Kidney (tissue), 13 donors: ENCODE measurements at regions not wholly inside any gene's neighbourhood (a gene's known extent, or its start where the extent isn't known, plus 50 kb on each side); places are given as distances from the start of the nearest gene placed in this dataset.

Experiments
- DNase-seq, 5 donors: peaks; one replicate each; pipeline ENCODE4 v3.0.0-alpha.2; 2013 to 2020
- FAIRE-seq: peaks from 2 replicates; lab custom pipeline; 2012; peaks lifted over from hg19 to GRCh38; lab: Jason Lieb, UNC
- H3K27ac ChIP-seq, 2 donors: one replicate each; pipeline ENCODE4 v1.7.0; 2013; ENCODE audit warnings: low read depth in 2 of 2, low read length in 2 of 2, inconsistent platforms in 1 of 2
- H3K27me3 ChIP-seq: one replicate; pipeline ENCODE4 v1.7.1; 2013; ENCODE audit warnings: low read length, inconsistent platforms; ENCODE audit not compliant: control insufficient read depth, insufficient read depth
- H3K36me3 ChIP-seq, 3 donors: one replicate each; pipeline versions ENCODE4 v1.7.0 to v1.7.1; 2013; ENCODE audit warnings: low read length in 3 of 3, control low read depth in 1 of 3, inconsistent platforms in 1 of 3; ENCODE audit not compliant: insufficient read depth in 3 of 3, control insufficient read depth in 2 of 3
- H3K4me1 ChIP-seq, 3 donors: one replicate each; pipeline versions ENCODE4 v1.7.0 to v1.7.1; 2013; ENCODE audit warnings: low read length in 3 of 3, inconsistent platforms in 1 of 3, low read depth in 1 of 3; ENCODE audit not compliant: control insufficient read depth in 2 of 3, insufficient read depth in 2 of 3
- H3K4me3 ChIP-seq, 3 donors: one replicate each; pipeline versions ENCODE4 v1.7.0 to v1.8.1; 2013; ENCODE audit warnings: low read length in 3 of 3, control low read depth in 1 of 3, inconsistent platforms in 1 of 3
- H3K9ac ChIP-seq, 3 donors: one replicate each; pipeline versions ENCODE4 v1.7.0 to v1.7.1; 2013; ENCODE audit warnings: low read length in 3 of 3, control low read depth in 1 of 3, inconsistent platforms in 1 of 3
- H3K9me3 ChIP-seq, 3 donors: one replicate each; pipeline versions ENCODE4 v1.7.0 to v1.7.1; 2013; ENCODE audit warnings: low read length in 3 of 3, control low read depth in 1 of 3, inconsistent platforms in 1 of 3; ENCODE audit not compliant: control insufficient read depth in 2 of 3, insufficient read depth in 1 of 3
- intact Hi-C: fragments of 100-400 bp; cut with DNase I; formaldehyde crosslinking; loops from one replicate; pipeline ENCODE4 v1.11.1; 2022
- TF ChIP-seq, protein P1 (sequence below): IDR thresholded peaks from 3 replicates; pipeline ENCODE4 v1.5.1; 2012; ENCODE audit warnings: mild to moderate bottlenecking, moderate library complexity, borderline replicate concordance; ENCODE audit not compliant: insufficient read depth; ENCODE audit errors: extremely low read depth
- donor health status: control.
- donor health status: control.
- donor health status: control.
- donor health status: control.
- donor health status: control.
- donor health status: DM: yes; HTN: yes; CAD: no.
- donor health status: Normal renal cell carcinoma (clear cell type).

DNA sequence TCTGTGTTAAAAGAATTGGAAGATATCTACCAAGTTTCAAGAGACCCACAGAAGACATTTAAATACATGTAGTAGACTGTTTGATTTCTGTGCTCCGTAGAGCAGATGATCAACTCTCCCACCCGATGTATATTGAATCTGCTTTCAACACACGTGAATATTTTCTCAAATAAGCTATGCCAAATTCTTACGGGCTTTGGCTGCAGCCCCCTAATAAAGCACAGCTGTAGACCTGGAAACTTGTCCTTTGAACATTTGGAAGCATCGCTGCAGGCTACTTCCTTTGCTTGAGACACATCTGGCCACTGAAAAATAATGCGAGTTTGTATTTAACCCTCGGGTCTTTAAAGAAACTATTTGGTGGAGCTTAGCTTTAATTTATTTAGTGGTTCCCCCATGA is 98.3 kb upstream of the SELENOK start:
- Histone ChIP-seq H3K27me3 (no peaks in the 10 kb centered on the region), H3K9me3 (no peaks in the 10 kb centered on the region), H3K36me3 (no peaks in the 10 kb centered on the region), H3K9ac (no peak overlapping the region), H3K4me3 (no peak overlapping the region), H3K27ac (no peak overlapping the region), H3K4me1 (no peaks in the 10 kb centered on the region)
- no peak for DNase-seq
- TF ChIP-seq, protein P1, sequence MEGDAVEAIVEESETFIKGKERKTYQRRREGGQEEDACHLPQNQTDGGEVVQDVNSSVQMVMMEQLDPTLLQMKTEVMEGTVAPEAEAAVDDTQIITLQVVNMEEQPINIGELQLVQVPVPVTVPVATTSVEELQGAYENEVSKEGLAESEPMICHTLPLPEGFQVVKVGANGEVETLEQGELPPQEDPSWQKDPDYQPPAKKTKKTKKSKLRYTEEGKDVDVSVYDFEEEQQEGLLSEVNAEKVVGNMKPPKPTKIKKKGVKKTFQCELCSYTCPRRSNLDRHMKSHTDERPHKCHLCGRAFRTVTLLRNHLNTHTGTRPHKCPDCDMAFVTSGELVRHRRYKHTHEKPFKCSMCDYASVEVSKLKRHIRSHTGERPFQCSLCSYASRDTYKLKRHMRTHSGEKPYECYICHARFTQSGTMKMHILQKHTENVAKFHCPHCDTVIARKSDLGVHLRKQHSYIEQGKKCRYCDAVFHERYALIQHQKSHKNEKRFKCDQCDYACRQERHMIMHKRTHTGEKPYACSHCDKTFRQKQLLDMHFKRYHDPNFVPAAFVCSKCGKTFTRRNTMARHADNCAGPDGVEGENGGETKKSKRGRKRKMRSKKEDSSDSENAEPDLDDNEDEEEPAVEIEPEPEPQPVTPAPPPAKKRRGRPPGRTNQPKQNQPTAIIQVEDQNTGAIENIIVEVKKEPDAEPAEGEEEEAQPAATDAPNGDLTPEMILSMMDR: no peak
- no peak for FAIRE-seq
- intact Hi-C loops: no loop called here

DNA sequence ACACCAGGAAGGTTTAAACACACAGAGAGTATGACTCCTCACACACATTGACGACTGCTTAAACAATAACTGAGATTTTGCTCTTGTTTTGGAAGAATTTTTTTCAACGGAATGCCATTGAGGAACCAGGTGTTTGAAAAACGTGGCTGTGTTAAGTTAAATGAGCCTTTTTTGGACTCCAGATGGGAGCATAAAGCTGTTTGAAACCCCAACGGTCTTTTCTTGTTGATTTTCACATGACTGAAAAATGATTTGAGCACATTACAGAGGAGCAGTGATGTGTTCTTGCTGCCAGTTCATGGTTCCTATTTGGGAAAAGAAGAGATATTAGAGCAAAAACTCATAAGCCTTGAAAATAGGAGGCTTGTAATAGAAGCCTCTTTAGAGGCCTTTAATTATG is 97.8 kb upstream of the SELENOK start:
- Histone ChIP-seq H3K27ac (no peak overlapping the region), H3K27me3 (no peaks in the 10 kb centered on the region), H3K9me3 (no peaks in the 10 kb centered on the region), H3K36me3 (no peaks in the 10 kb centered on the region), H3K9ac (no peak overlapping the region), H3K4me3 (no peak overlapping the region), H3K4me1 (no peaks in the 10 kb centered on the region)
- intact Hi-C loops: no loop called here
- no peak for DNase-seq
- TF ChIP-seq, protein P1: no peak
- no peak for FAIRE-seq

DNA sequence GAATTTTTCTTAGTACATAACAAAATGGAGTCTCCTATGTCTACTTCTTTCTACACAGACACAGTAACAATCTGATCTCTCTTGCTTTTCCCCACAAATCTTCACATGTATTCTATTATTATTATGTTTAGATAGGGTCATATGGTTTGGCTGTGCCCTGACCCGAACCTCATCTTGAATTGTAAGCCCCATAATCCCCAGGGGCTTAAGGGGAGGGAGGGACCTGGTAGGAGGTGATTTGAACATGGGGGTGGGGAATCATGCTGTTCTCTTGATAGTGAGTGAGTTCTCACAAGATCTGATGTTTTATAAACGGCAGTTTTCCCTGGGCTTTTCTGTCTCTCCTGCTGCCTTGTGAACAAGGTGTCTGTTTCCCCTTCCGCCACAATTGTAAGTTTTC is 86.7 kb upstream of the SELENOK start:
- H3K9ac ChIP-seq: no peak overlapping the region
- FAIRE-seq (no peak), DNase-seq (no peak)
- no peaks in the 10 kb centered on the region for H3K27me3 ChIP-seq
- H3K27ac ChIP-seq: no peak overlapping the region
- H3K9me3 ChIP-seq: peaks cover 0 to 2% (median 0%) of the 10 kb centered on the region in 3 donors
- intact Hi-C loops: no loop called here
- TF ChIP-seq, protein P1: no peak
- no peaks in the 10 kb centered on the region for H3K4me1 ChIP-seq
- no peaks in the 10 kb centered on the region for H3K36me3 ChIP-seq
- no peak overlapping the region for H3K4me3 ChIP-seq

DNA sequence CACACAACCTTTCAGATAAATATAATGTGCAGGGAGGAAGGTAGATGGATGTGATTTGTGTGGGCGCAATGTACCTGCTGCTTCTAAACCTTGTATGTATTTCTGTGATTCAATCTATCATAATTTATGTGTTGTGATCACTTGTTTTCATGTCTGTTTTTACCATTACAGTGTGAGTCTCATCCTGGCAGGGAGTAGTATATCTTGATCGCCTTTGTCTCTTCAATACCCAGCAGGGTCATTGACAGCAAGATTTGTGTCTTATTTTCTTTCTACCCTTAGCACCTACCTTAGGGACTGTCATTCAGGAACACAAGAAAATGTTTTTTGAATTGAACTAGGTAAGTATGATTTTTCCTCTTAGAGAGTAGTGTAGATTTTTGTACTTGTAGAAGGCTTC is 83.7 kb upstream of the SELENOK start:
- DNase-seq: no peak
- TF ChIP-seq, protein P1: no peak
- no peak overlapping the region for H3K9ac ChIP-seq
- H3K4me3 ChIP-seq: no peak overlapping the region
- H3K27ac ChIP-seq: no peak overlapping the region
- intact Hi-C loops: no loop called here
- H3K27me3 ChIP-seq: no peaks in the 10 kb centered on the region
- H3K9me3 ChIP-seq: peaks cover 0 to 2% (median 0%) of the 10 kb centered on the region in 3 donors
- no peaks in the 10 kb centered on the region for H3K36me3 ChIP-seq
- FAIRE-seq: no peak
- no peaks in the 10 kb centered on the region for H3K4me1 ChIP-seq
